MV-4-11 (cell line): ENCODE measurements at regions not wholly inside any gene's neighbourhood (a gene's known extent, or its start where the extent isn't known, plus 50 kb on each side); places are given as distances from the start of the nearest gene placed in this dataset.
"Not testable (repeated sequence)": the region's sequence is repeated elsewhere in the genome, so short reads cannot be mapped to it uniquely, and the experiment has no call there.

ENCODE experiments used
- DNase-seq: peaks from one replicate; lab custom pipeline; 2025; lab: John Stamatoyannopoulos, UW

DNA sequence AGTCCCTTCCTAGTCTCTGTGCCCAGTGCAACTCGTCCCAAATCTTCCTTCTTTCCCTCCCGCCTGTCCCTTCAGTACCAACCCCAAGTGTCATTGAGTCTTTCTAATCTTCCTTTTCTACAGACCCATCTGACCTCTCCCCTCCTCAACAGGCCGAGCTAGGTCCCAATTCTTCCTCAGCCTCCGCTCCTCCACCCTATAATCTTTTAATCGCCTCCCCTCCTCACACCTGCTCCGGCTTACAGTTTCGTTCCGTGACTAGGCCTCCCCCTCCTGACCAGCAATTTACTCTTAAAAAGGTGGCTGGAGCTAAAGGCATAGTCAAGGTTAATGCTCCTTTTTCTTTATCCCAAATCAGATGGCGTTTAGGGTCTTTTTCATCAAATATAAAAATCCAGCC, 123.1 kb upstream of the MAP2 start:
- DNase-seq: not testable (repeated sequence)

DNA sequence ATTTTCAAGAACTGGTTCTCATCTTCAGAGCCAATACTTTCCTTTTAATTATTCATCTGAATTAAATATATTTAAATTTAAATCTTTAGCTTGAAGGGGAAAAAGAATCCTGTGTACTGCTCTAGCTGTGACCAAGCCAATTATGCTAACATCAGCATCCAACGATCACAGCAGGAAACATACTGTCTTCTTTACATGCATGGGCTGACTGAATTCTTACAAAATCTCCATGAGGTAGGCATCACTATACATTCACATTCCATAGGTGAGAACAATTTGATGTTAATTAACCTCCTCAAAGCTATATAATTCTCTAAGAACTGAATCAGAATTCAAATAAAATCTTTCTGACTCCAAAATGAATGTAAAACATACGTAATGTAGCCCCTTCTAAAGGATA, 118.8 kb upstream of the MAP2 start:
- no peak for DNase-seq

GRCh38 chr2:209305746-209306196, 118.1 kb upstream of the MAP2 start:
- no peak for DNase-seq

DNA sequence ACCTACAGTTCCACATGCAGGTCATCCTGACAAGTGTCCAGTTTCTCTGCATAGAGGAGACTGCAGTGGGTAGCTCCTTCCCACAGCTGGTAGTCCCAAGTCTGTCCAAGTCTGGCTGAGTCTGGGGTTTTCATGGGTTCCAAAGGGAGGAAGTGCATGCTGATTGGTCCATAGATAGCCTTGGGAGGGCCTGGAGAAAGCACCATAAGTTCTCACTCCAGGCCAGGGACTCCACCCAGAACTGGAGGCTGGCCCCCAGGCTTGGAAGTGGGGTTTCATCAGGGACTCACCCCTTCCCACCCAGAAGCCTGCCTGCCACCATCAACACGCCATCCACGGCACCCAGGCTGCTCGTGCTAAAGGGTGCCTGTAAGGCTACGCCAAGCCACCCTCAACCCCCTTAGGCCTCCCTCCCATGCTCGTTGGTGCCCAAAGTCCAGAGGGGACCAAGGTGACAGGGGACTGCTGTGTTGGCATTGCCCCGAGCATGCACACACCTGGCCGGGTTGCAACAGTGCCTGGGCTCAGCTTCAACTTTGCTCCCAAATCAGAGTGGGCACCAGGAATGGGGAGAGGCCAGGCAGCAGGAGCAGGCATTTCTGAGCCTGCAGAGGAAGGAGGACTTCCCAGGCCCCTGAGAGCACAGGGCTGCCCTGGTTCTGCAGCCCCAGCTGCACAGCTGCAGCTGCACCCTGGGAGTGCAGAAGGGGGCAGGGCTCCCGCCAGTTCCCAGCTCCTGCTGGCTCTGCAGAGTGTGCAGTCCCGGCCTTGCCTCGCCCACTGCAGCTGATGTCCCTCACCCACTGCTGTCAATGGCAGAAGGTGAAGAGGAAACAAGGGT, 116.5 kb upstream of the MAP2 start:
- DNase-seq: no peak

DNA sequence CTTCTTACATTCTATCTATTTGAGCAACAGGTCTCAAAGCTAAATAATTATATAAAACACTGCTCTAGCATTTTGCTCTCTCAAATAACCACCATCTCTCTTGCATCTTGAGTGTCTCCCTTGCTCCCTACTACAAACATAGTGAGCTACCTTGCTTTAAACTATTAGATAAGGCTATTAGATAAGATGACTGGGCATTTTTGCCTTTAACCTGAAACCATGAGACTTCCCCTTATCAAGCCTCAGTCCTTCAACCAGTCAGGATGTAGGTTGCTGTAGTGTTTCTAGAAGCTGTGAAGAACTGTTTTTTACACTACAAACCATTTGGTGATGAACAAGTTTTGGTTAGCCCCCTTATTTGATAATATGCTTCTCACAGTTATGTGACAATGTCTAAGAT, 115.4 kb upstream of the MAP2 start:
- DNase-seq: no peak

GRCh38 chr2:209311948-209312347, 111.9 kb upstream of the MAP2 start:
- DNase-seq: no peak

- DNase-seq: not testable (repeated sequence)
Observed at GRCh38 chr2:209312450-209312849, 111.4 kb upstream of the MAP2 start.

GRCh38 chr2:209314653-209315052, 109.2 kb upstream of the MAP2 start:
- DNase-seq: no peak

GRCh38 chr2:209316141-209316540, 107.7 kb upstream of the MAP2 start:
- DNase-seq: no peak

- no peak for DNase-seq
Observed at GRCh38 chr2:209321076-209321475, 102.8 kb upstream of the MAP2 start.

DNA sequence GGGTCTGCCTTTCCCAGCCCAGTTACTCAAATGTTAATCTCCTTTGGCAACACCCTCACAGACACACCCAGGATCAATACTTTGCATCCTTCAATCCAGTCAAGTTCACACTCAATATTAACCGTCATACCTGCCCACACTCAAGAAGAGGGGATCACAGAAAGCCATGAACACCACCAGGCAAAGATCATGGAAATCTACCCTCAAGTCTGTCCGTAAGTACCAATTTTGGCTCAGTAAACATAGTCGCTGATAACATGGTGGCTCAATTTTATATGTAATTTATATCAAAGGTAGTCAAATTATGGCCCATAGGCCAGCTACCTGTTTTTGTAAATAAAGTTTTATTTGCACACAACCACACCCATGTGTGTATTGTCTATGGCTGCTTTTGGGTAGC, 102.3 kb upstream of the MAP2 start:
- no peak for DNase-seq

DNA sequence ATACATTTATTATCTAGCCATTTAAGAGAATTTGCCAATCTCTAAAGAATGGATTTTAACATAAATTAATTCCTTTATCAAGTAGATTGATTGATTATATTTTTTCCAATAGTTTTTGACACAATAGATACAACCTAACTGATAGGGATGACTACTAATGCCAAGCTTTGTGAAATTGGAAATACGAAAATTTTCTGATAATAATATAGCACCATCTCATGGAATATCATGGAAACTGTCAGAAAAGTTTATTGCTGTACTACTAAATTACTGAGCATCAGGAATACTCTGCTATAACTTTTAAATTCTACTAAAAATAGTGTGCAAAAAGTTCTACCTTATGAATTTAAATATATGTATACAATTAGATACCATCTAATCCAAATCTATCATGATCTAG, 101.8 kb upstream of the MAP2 start:
- no peak for DNase-seq

GRCh38 chr2:209322905-209323512, 100.8 kb upstream of the MAP2 start:
- DNase-seq: no peak

DNA sequence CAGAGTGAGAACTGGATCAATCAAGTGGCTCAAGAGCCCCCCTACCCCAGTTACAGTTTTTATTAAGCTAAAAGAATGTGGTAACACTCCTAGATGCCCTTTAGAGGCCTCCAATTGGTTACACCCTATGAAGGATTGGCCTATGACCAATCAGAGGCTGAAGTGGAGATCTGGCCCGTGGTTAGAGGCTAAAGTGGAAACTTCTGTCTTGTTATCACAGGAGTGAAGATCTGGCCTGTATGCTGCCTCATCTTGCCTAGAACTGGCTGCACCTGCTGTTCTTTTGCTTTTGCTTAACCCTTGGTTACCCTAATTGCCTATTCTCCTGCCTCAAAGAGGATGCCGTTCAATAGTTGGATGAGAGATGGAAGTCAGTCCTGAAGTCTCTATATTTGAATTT, 100.1 kb upstream of the MAP2 start:
- no peak for DNase-seq

DNA sequence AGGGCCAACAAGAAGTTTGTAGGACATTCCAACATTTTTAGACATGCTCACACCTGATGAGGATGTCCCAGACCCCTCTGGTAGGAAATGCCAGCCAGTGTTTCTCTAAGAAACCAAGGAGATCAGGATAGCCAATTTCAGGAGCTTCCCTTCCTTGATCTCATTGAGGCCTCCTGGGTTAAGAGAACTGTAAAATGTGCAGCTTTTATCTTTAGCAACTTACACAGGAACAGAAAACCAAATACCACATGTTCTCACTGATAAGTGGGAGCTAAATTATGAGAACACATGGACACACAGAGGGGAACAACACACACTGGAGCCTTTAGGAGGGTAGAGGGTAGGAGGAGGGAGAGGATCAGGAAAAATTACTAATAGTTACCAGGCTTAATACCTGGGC, 99.6 kb upstream of the MAP2 start:
- DNase-seq: no peak

DNA sequence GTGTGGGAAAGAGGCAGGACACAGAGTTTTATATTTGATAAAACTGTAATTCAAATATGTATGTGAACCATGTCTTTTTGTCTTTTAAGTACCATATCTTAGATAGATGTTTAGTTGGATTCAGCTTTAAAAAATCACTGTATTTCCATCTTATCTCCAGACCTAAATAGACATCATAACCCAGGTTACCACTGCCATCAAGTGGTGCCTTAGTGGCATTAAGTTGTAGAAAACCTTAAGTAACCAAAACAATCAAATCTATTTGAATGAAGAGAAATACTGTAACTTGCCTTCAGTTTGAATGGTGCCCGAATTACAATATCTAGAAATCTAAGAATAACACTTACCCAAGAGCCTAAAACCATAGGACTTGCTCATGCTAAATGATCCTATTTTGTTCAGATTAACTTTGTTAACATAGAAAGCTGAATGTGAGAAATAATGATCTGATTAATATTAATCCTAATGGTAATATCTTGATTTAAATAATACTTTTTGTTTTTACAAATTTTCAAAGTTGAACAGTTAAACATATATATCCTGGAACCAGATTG, 92.5 kb upstream of the MAP2 start:
- DNase-seq: no peak

GRCh38 chr2:209334188-209335017, 89.4 kb upstream of the MAP2 start:
- DNase-seq: peak; percentile 24

DNA sequence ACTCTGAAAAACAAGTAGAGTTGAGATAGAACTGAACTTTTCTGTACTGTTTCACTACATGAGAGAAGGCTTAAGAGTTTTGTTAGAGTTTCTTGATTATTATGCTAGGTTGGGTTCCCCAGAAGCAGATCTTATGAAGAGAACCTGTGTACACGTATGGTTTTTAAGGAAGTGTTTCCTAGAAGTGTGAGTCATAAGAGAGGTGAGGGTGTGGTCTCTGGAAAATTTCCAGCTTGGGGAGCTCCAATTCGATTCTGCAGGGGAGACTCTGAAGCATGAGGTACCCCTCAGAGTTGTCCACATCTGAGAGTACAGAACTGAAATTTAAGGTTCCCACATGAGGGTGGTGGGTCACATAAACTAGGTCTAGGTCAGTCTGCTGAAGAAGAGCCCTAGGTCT, 83.3 kb upstream of the MAP2 start:
- DNase-seq: no peak

DNA sequence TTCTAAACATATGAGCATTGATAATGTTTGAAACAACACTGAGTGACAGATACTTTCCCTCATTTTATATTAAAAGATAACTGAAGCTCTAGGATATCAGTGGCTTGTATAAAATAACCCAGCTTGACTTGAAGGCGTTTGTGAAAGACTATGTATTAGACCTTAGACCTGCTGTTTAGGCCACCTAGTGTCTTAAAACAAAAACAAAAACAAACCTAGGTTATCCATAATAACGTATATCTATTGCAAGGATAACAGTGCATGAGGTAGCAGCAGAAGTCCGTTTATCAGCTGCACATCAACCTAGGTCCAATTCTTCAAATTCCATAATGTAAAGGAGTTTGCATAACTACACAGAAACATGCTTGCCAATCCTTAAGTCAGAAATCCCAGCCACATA, 79.5 kb upstream of the MAP2 start:
- no peak for DNase-seq

GRCh38 chr2:209348433-209348832, 75.4 kb upstream of the MAP2 start:
- DNase-seq: no peak

DNA sequence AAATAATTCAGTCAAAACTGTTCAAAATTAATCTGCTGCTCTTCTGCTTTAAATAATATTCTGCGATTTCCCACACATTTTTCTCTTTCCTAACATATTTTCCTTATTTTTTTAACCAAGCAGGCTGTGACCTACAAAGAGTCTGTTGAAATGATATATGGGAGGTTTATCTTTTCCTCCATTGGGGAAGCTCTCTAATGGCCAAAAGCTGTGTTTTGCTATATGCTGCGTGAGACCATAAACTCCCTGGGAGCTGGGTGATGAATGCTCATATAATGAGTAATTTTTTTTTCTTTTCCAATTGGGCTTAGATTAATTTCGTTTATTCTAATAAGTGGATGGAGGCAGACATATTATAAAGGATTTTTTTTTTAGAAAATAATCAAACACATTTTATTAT, 72.2 kb upstream of the MAP2 start:
- DNase-seq: no peak

DNA sequence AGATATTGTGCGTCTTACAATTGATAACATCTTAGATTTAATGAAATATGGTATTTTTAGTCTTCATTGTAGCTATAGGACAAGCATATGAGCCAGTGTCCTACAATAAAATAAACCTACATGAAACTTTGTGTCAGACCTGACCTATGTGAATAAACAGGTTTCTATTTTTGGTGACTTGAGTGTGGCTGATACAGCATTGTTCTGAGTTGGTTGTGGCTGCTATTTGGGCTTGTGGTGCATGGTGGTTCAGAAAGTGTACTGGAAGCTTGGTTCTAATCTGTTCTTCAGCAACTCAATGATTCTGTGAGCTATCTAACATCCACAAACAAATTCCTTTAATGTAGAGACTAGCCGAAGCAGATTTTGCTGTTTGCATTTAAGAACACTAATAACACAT, 64.9 kb upstream of the MAP2 start:
- no peak for DNase-seq
